ENCODE measurements at regions not wholly inside any gene's neighbourhood (a gene's known extent, or its start where the extent isn't known, plus 50 kb on each side); places are given as distances from the start of the nearest gene placed in this dataset.

DNA sequence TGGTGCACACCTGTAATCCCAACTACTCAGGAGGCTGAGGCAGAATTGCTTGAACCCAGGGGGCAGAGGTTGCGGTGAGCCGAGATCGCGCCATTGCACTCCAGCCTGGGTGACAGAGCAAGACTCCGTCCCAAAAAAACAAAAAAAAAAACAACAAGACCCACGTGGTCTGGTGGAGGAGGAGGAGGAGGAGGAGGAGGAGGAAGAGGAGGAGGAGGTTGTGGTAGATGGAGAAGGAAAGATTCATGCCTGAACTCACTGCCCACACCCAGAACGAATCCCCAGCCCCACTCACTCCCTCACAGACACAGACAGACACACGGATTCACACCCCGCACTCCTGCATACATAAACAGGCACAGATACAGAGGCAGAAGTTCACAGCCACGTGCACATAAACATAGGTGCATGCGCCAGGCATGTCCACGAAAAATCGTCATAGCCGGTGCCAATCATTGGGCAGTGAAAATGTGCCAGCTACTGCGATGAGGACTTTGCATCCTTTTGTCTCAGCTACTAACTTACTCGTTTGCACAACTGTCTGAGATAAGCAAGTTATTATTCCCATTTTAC, 138.5 kb downstream of the WSCD1 start:
- DNase-seq: no peak

DNA sequence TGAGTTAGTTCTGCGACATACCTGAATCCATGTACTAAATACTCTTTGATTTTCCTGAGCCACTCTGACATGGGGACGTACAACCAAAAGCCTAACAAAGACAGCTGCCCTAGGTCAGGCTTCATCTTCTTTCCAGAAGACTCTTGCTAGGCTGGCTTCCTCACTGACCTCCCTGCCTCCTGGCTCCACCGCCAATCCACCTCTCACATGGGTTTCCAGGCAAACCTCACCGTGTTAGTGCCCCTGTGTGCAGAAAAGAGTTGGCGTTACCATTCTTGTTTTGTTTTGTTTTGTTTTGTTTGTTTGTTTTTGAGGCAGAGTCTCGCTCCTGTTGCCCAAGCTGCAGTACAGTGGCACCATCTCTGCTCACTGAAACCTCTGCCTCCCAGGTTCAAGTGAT, 135.3 kb downstream of the WSCD1 start:
- no peak for DNase-seq

- DNase-seq: no peak
These were observed 134.9 kb downstream of the WSCD1 start for GRCh38 chr17:6205033-6205432.

GRCh38 chr17:6204203-6204722, 134.1 kb downstream of the WSCD1 start:
- no peak for DNase-seq

DNA sequence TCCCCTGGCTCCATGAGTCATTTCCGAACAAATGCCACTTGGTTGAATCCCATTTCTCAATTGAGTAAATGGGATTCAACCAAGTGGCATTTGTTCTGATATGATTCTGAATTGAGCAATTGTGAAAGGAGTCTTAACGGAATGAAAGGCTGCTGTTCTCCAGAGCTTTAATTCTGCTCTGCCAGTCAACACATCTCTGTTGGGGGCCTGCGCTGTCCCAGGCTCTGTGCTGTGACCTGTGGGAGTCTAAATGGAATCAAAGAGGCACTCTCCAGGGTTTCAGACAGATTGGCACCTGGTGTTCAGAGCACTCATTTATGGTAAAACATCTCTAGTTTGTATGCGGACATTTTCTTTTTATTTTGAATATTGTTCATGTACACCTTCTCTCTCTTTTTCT, 126.2 kb downstream of the WSCD1 start:
- no peak for DNase-seq

GRCh38 chr17:6195123-6195522, 124.9 kb downstream of the WSCD1 start:
- no peak for DNase-seq

DNA sequence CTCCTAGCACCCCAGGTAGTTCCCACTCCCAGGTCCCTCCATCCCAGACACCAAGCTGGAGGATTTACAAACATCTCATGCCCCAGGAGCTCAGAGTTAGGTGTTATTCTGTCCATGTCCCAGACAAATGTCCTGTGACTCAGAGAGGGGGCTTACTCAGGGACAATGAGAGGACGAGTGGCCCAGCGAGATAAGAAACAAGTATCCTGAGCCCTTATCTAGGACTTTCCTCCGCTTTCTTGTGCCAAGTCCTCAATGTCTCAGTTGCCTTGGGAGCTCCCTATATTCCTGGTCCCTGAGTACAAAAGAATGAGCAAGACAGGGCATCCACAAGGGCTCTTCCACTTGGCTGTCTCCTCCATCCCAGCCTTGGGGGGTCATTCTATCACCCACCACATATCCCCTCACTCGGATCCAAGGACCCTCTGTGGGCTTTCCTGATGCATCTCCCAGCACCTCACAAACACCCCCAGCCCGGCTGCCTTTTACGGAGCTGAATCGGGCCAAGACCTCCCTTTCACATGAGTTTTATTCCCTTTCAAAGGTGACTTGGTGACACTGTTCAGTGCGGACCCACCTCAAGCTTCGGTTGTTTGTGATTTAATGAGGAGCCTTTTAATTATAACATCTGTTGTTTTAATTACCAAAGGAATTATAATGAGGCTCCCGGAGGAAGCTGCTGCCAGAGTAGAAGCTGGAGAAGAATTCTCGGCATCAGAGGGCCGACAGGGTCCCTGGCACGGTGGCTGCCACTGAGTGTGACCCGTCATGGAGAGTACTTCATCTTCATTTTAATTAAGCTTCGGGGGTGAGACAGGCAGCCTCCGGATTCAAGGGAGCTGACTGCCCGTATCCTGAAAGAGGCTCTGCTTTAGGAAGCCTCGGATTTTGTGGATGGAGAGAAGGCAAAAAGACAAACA, 121.5 kb downstream of the WSCD1 start:
- no peak for DNase-seq

GRCh38 chr17:6187836-6188235, 117.7 kb downstream of the WSCD1 start:
- DNase-seq: no peak

GRCh38 chr17:6186998-6187397, 116.8 kb downstream of the WSCD1 start:
- no peak for DNase-seq

DNA sequence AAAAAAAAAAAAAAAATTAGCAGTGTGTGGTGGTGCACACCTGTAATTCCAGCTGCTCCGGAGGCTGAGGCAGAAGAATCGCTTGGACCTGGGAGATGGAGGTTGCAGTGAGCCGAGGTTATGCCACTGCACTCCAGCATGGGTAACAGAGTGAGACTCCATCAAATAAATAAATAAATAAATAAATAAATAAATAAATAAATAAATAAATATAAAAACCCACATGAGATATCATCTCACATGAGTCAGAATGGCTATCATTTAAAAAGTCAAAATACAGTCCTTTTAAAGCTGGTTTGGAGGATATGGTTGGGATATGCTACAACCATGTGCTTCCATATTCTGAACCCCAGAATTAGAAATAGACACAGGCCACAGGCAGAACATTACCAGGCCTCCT, 114.3 kb downstream of the WSCD1 start:
- no peak for DNase-seq

DNA sequence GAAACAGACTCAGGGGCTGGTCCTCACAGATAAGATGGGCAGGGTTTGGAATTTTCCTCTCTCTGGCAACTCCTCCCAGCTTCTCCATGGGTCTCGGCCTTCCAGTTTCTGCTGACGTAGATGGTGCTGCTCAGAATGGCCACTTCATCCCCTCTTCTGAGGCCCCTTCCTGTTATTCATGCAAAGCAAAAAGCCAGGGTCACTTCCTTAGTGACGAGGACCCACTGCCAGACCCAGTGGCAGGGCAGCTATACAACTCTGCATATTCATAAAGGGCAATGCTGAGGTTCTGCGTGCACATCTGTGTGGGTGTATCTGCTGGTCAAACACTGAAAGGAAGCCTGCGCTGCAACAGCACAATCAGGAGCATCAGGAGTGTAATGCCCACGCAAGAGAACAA, 108.8 kb downstream of the WSCD1 start:
- no peak for DNase-seq

DNA sequence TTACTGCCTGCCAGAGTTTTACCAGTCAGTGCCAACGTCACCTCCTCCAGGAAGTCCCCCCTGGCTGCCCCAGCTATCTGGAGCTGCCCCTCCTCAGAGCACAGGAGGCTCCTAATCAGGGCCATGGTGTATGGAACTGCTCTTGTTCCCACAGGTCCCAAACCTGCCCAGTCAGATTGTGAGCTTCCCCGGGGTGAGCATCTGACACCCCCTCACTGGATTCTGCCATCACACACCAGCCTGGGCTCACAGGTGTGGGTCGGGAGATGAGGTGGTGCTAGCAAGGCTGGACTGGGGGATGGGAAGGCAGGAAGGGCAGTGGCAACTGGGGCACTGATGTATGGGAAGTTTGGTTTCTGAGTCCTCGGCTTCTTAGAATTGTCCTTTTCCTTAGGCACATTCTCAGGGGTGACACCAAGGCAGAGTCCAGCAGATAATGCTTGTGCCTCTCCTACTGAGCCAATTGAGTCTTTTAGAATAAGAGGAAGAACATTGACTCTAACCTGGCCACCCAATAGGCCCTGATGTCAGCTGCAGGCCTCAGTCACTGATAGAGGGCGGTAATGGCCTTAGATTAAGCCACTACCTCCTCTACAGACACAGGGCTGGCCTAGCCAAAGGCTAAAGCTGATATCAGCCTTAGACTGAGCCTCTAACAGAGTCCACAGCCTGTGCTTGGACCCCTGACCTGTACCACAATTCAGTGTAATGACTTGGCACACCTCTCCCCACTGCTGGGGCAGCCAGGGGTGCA, 107.9 kb downstream of the WSCD1 start:
- DNase-seq: no peak

Measured in activated CD4-positive, alpha-beta T cell treated with anti-CD3 and anti-CD28 coated beads, Interleukin-2, amount 50 U/mL, for 1 hour (primary cell).